Lower leg skin (tissue), 4 donors: ENCODE measurements at regions not wholly inside any gene's neighbourhood (a gene's known extent, or its start where the extent isn't known, plus 50 kb on each side); places are given as distances from the start of the nearest gene placed in this dataset.

Experiments used
- DNase-seq, 2 donors: peaks; one replicate each; pipeline ENCODE4 v3.0.0-alpha.2; 2019; ENCODE audit warnings: low spot score in 2 of 2
- H3K4me3 ChIP-seq: fragments of 200-600 bp; sonication (generic); 2 replicates; pipeline ENCODE4 v1.5.1; 2017; ENCODE audit warnings: mild to moderate bottlenecking, low read depth; ENCODE audit not compliant: poor library complexity, severe bottlenecking
- CTCF ChIP-seq, 3 donors: fragments of 450-650 bp; IDR thresholded peaks; one replicate each; pipeline ENCODE4 v1.5.1; 2016; ENCODE audit warnings: antibody characterized with exemption in 3 of 3, mild to moderate bottlenecking in 3 of 3, moderate library complexity in 2 of 3
- POLR2A ChIP-seq, 2 donors: fragments of 450-650 bp; IDR thresholded peaks; one replicate each; pipeline ENCODE4 v1.6.1; 2016 to 2017; ENCODE audit warnings: antibody characterized with exemption in 2 of 2, mild to moderate bottlenecking in 1 of 2, moderate library complexity in 1 of 2
- WGBS, 2 donors: methylation state at CpG; one replicate each; pipeline ENCODE4 v1.1.5; 2018; 5-methylcytosine and 5-hydroxymethylcytosine counted together
- intact Hi-C: fragments of 100-400 bp; cut with DNase I; formaldehyde crosslinking; loops from one replicate; pipeline ENCODE4 v1.15.0; 2023; ENCODE audit warnings: low total_unique reads

GRCh38 chr9:108022246-108022935 lies 532.8 kb upstream of the KLF4 start:
- intact Hi-C loops = no loop called here
- TF ChIP-seq CTCF (IDR thresholded peaks at IDR 0.05) (no peak), POLR2A (IDR thresholded peaks at IDR 0.05) (no peak)
- no peak for DNase-seq
- H3K4me3 ChIP-seq = no peak overlapping the region
- WGBS, 2 donors = 53 to 56% methylated on average over 4 of the region's 4 CpGs

GRCh38 chr9:108021096-108021710 lies 531.6 kb upstream of the KLF4 start:
- no peak for TF ChIP-seq POLR2A (IDR thresholded peaks at IDR 0.05)
- no peak for TF ChIP-seq CTCF (IDR thresholded peaks at IDR 0.05)
- H3K4me3 ChIP-seq = no peak overlapping the region
- intact Hi-C loops = no loop called here
- WGBS, 2 donors = 97% methylated on average over 1 of the region's 1 CpG
- DNase-seq = no peak

GRCh38 chr9:108019821-108020220 lies 530.3 kb upstream of the KLF4 start:
- no peak for TF ChIP-seq POLR2A (IDR thresholded peaks at IDR 0.05)
- TF ChIP-seq CTCF (IDR thresholded peaks at IDR 0.05) = no peak
- intact Hi-C loops = no loop called here

GRCh38 chr9:108017671-108018070 lies 528.1 kb upstream of the KLF4 start:
- intact Hi-C loops = no loop called here
- WGBS, 2 donors = 65 to 67% methylated on average over 7 of the region's 7 CpGs
- peak in 1 of 2 donors; percentile 23 for DNase-seq
- TF ChIP-seq CTCF (IDR thresholded peaks at IDR 0.05) (no peak), POLR2A (IDR thresholded peaks at IDR 0.05) (no peak)
- no peak overlapping the region for H3K4me3 ChIP-seq

More at GRCh38 chr9:108019821-108020220, 530.3 kb upstream of the KLF4 start:
- no peak overlapping the region for H3K4me3 ChIP-seq
- DNase-seq = no peak

GRCh38 chr9:108016446-108016845 lies 526.9 kb upstream of the KLF4 start:
- intact Hi-C loops = no loop called here

More at GRCh38 chr9:108016446-108016845, 526.9 kb upstream of the KLF4 start:
- no peak overlapping the region for H3K4me3 ChIP-seq
- 69 to 70% methylated on average over 3 of the region's 3 CpGs for WGBS, 2 donors
- TF ChIP-seq POLR2A (IDR thresholded peaks at IDR 0.05) (no peak), CTCF (IDR thresholded peaks at IDR 0.05) (no peak)
- no peak for DNase-seq
